SK-N-SH (cell line): ENCODE measurements at regions not wholly inside any gene's neighbourhood (a gene's known extent, or its start where the extent isn't known, plus 50 kb on each side); places are given as distances from the start of the nearest gene placed in this dataset.

Source experiments
- CTCF ChIA-PET: fragments of 300-600, 350-600 bp; formaldehyde crosslinking; extraction: SDS; loops from one replicate; lab custom pipeline; 2021; lab: Yijun Ruan, JAX
- POLR2A ChIA-PET: fragments of 350-600 bp; sonication (Branson Sonifier 250); formaldehyde crosslinking; extraction: SDS; loops from one replicate; lab custom pipeline; 2020; ENCODE audit warnings: antibody characterized with exemption, inconsistent platforms; lab: Yijun Ruan, JAX
- DNase-seq: peaks from one replicate; pipeline ENCODE4 v3.0.0; 2012
- H2AFZ ChIP-seq: fragments of 200-600 bp; sonication (generic); 2 replicates; pipeline ENCODE4 v1.8.1; 2016; ENCODE audit warnings: antibody characterized with exemption, mild to moderate bottlenecking, low read depth
- H3F3A ChIP-seq: fragments of 200-600 bp; sonication (generic); replicated peaks from 2 replicates; pipeline ENCODE3; 2016; ENCODE audit warnings: antibody characterized with exemption, mild to moderate bottlenecking; ENCODE audit not compliant: insufficient read depth
- H3K27ac ChIP-seq, 2 experiments: fragments of 200-500 bp in 1 of 2; fragments of 200-600 bp in 1 of 2; sonication (Bioruptor generic) in 1 of 2; sonication (generic), shearing (Covaris generic) in 1 of 2; 2 replicates each; pipeline versions ENCODE4 v1.5.1 to v1.6.1; 2014 to 2016; ENCODE audit warnings: low read depth in 2 of 2, inconsistent platforms in 1 of 2, low read length in 1 of 2, mild to moderate bottlenecking in 1 of 2, mixed read lengths in 1 of 2
- H3K27me3 ChIP-seq: fragments of 200-600 bp; sonication (generic), shearing (Covaris generic); 2 replicates; pipeline ENCODE4 v1.6.1; 2016; ENCODE audit warnings: mixed run types; ENCODE audit not compliant: insufficient read depth
- H3K36me3 ChIP-seq, 2 experiments: fragments of 200-500 bp in 1 of 2; fragments of 200-600 bp in 1 of 2; sonication (Bioruptor generic) in 1 of 2; sonication (generic) in 1 of 2; replicated peaks in 1 of 2; 2 replicates each; pipeline versions ENCODE3 to v1.5.1; 2014 to 2016; ENCODE audit warnings: low read length in 1 of 2, mild to moderate bottlenecking in 1 of 2; ENCODE audit not compliant: insufficient read depth in 2 of 2, control insufficient read depth in 1 of 2
- H3K4me1 ChIP-seq, 2 experiments: fragments of 200-500 bp in 1 of 2; fragments of 200-600 bp in 1 of 2; sonication (Bioruptor generic) in 1 of 2; sonication (generic), shearing (Covaris generic) in 1 of 2; 2 replicates each; pipeline versions ENCODE4 v1.5.1 to v1.6.1; 2014 to 2016; ENCODE audit warnings: low read depth in 1 of 2, low read length in 1 of 2, mixed run types in 1 of 2; ENCODE audit not compliant: insufficient read depth in 2 of 2, control insufficient read depth in 1 of 2
- H3K4me2 ChIP-seq: fragments of 200-600 bp; sonication (generic), shearing (Covaris generic); 2 replicates; pipeline ENCODE4 v1.6.1; 2017; ENCODE audit warnings: mixed run types
- H3K4me3 ChIP-seq, 2 experiments: fragments of 200-500 bp in 1 of 2; fragments of 200-600 bp in 1 of 2; sonication (Bioruptor generic) in 1 of 2; sonication (generic), shearing (Covaris generic) in 1 of 2; 2 replicates each; pipeline versions ENCODE4 v1.5.1 to v1.8.1; 2014 to 2016; ENCODE audit warnings: low read depth in 2 of 2, inconsistent platforms in 1 of 2, low read length in 1 of 2, mild to moderate bottlenecking in 1 of 2, mixed read lengths in 1 of 2, moderate library complexity in 1 of 2
- H3K79me2 ChIP-seq: fragments of 200-600 bp; sonication (generic); 2 replicates; pipeline ENCODE4 v1.8.1; 2017; ENCODE audit warnings: mild to moderate bottlenecking; ENCODE audit not compliant: insufficient read depth
- H3K9ac ChIP-seq: fragments of 200-600 bp; sonication (generic); 2 replicates; pipeline ENCODE4 v1.6.1; 2017; ENCODE audit warnings: mixed run types
- H3K9me2 ChIP-seq: fragments of 200-600 bp; sonication (generic); 2 replicates; pipeline ENCODE4 v1.6.1; 2017; ENCODE audit warnings: mixed run types
- H3K9me3 ChIP-seq: fragments of 200-600 bp; sonication (generic); 2 replicates; pipeline ENCODE4 v1.6.1; 2017; ENCODE audit warnings: mixed run types, mild to moderate bottlenecking, moderate library complexity
- H4K20me1 ChIP-seq: fragments of 200-600 bp; sonication (generic); 2 replicates; pipeline ENCODE4 v1.6.1; 2017; ENCODE audit warnings: mild to moderate bottlenecking, mixed run types; ENCODE audit not compliant: insufficient read depth
- CHD2 ChIP-seq: fragments of 150-350 bp; IDR thresholded peaks from 2 replicates; pipeline ENCODE4 v1.6.1; 2018; ENCODE audit warnings: low read length; ENCODE audit not compliant: partially characterized antibody
- EZH2phosphoT487 ChIP-seq: fragments of 200-600 bp; sonication (generic); IDR thresholded peaks from 2 replicates; pipeline ENCODE4 v1.6.1; 2017; ENCODE audit warnings: low read depth, mixed run types, mild to moderate bottlenecking, antibody characterized with exemption, moderate library complexity, borderline replicate concordance
- FOSL2 ChIP-seq: IDR thresholded peaks from 2 replicates; pipeline ENCODE4 v1.4.0; 2012; ENCODE audit warnings: low read depth, mild to moderate bottlenecking, moderate library complexity, borderline replicate concordance
- FOXM1 ChIP-seq: IDR thresholded peaks from 2 replicates; pipeline ENCODE4 v1.4.0; 2012; ENCODE audit warnings: low read depth, mild to moderate bottlenecking
- MXI1 ChIP-seq: IDR thresholded peaks from 2 replicates; pipeline ENCODE4 v1.6.1; 2012; ENCODE audit warnings: mild to moderate bottlenecking, low read depth, low read length, improper control_type of control experiment
- NFIC ChIP-seq: IDR thresholded peaks from 2 replicates; pipeline ENCODE4 v1.4.0; 2012; ENCODE audit warnings: borderline replicate concordance
- NRF1 ChIP-seq: IDR thresholded peaks from 2 replicates; pipeline ENCODE4 v1.6.1; 2012; ENCODE audit warnings: low read depth, mild to moderate bottlenecking, low read length
- RCOR1 ChIP-seq: fragments of 150-350 bp; IDR thresholded peaks from 2 replicates; pipeline ENCODE4 v1.6.1; 2017; ENCODE audit warnings: antibody characterized with exemption, low read length
- RXRA ChIP-seq: IDR thresholded peaks from 2 replicates; pipeline ENCODE4 v1.4.0; 2012; ENCODE audit warnings: low read depth, mild to moderate bottlenecking, borderline replicate concordance
- SMC3 ChIP-seq: IDR thresholded peaks from 2 replicates; pipeline ENCODE4 v1.6.1; 2012; ENCODE audit warnings: low read depth, low read length, improper control_type of control experiment
- TAF1 ChIP-seq: IDR thresholded peaks from 2 replicates; pipeline ENCODE4 v1.6.1; 2012; ENCODE audit warnings: low read depth, mild to moderate bottlenecking, low read length, moderate library complexity, borderline replicate concordance
- TEAD4 ChIP-seq: IDR thresholded peaks from 2 replicates; pipeline ENCODE4 v1.4.0; 2012; ENCODE audit warnings: mild to moderate bottlenecking, borderline replicate concordance; ENCODE audit not compliant: insufficient read depth
- YY1 ChIP-seq: IDR thresholded peaks from 2 replicates; pipeline ENCODE4 v1.4.0; 2012; ENCODE audit warnings: low read depth, mild to moderate bottlenecking
- WGBS: methylation state at CpG from one replicate; pipeline ENCODE4 v1.1.6; 2017; ENCODE audit warnings: low lambda C conversion rate; 5-methylcytosine and 5-hydroxymethylcytosine counted together
- TF ChIP-seq, protein P1 (sequence below): IDR thresholded peaks from 2 replicates; pipeline ENCODE4 v1.4.0; 2012; ENCODE audit warnings: low read depth, borderline replicate concordance
- TF ChIP-seq, protein P2 (sequence below): IDR thresholded peaks from 2 replicates; pipeline ENCODE4 v1.6.1; 2012; ENCODE audit warnings: mild to moderate bottlenecking, low read depth, low read length, moderate library complexity
- TF ChIP-seq, protein P3 (sequence below): IDR thresholded peaks from 2 replicates; pipeline ENCODE4 v1.4.0; 2012; ENCODE audit warnings: low read depth, borderline replicate concordance
- TF ChIP-seq, protein P4 (sequence below): fragments of 150-350 bp; IDR thresholded peaks from 2 replicates; pipeline ENCODE4 v1.6.1; 2016; ENCODE audit warnings: mild to moderate bottlenecking, low read depth, low read length

DNA sequence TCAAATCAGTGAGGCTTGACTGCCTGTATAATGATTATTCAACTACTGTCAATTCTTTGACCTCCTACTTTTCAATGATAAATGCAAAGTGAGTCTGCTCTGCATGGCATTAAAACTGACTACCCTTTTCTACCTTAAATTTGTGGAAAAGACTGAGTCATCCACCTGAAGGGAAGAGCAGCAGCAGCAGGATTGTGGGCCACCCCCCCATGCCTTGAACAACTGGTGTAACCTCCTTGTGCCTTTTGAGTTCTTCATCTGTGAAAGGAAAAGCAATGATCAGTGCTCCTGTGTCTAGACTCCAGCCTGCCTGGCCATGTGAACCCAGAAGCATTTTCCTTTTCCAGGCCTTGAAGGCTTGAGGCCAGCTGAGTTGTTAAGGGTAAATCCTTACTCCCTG is 102.9 kb downstream of the OSR1 start (continued):
- no peak for TF ChIP-seq CHD2

DNA sequence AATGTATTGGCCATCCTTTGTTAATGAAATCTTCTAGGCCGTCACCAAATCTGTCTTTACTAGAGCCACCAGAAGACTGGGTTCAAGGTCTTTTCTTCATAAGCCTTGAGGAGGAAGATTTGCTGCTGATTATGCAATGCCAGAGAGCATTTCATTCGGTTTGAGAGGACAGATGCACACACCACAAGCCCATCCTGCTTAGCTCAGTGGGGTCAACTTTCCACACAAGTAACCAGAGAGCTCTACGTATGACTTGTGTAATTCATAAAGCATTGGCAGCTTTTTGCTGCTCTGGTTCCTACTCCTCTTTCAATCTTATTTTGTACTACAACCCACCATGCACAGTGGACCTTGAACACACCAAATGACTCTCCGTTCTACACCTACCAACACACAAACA is 106.9 kb downstream of the OSR1 start:
- no peaks in the 10 kb centered on the region for H3K9me2 ChIP-seq
- DNase-seq: no peak
- H2AFZ ChIP-seq: no peak overlapping the region
- H3K4me2 ChIP-seq: no peak overlapping the region
- TF ChIP-seq, protein P1, sequence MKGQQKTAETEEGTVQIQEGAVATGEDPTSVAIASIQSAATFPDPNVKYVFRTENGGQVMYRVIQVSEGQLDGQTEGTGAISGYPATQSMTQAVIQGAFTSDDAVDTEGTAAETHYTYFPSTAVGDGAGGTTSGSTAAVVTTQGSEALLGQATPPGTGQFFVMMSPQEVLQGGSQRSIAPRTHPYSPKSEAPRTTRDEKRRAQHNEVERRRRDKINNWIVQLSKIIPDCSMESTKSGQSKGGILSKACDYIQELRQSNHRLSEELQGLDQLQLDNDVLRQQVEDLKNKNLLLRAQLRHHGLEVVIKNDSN: no peak
- no peak for TF ChIP-seq TAF1
- no peak for TF ChIP-seq SMC3
- TF ChIP-seq TEAD4: no peak
- 77% methylated on average over 4 of the region's 4 CpGs for WGBS
- H3K4me3 ChIP-seq: no peak overlapping the region
- H3K79me2 ChIP-seq: no peaks in the 10 kb centered on the region
- no peaks in the 10 kb centered on the region for H3K36me3 ChIP-seq
- H3F3A ChIP-seq: peaks cover under 1% of the 10 kb centered on the region
- no peak overlapping the region for H3K9ac ChIP-seq
- no peaks in the 10 kb centered on the region for H3K27me3 ChIP-seq
- H3K4me1 ChIP-seq: peaks cover 2 to 4% of the 10 kb centered on the region in 2 experiments; a peak in 1 of 4 replicates
- no peaks in the 10 kb centered on the region for H3K9me3 ChIP-seq
- H4K20me1 ChIP-seq: no peaks in the 10 kb centered on the region
- CTCF ChIA-PET: interaction anchor here (1.7 kb wide), 1 partner anchor 16 kb away, joined by 4 read pairs; no protein-coding TSS in a partner anchor
- POLR2A ChIA-PET: no interaction called here
- H3K27ac ChIP-seq: no peak overlapping the region

DNA sequence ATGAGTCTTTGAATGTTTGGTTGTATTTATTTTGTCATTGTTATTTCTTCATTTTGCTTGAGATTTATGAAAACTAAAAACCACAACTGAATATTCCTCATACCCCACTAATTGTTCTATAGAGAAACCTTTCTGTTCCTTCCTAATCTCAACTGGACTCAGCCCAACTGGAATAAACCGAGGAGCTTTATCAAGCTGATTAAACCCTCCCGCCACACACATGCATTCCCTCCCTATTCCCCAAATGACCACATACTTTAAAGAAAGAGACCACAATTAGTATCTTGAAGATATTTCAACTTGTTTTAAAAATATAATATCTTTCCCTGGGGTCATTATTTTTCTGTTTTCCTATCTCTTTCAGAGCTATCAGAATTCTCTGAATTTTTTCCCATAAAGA is 107.5 kb downstream of the OSR1 start:
- peaks cover 0 to 4% of the 10 kb centered on the region in 2 experiments; a peak in 1 of 4 replicates for H3K4me1 ChIP-seq
- H2AFZ ChIP-seq: no peak overlapping the region
- H4K20me1 ChIP-seq: no peaks in the 10 kb centered on the region
- H3K4me3 ChIP-seq: no peak overlapping the region
- H3K4me2 ChIP-seq: no peak overlapping the region
- 72% methylated on average over 2 of the region's 2 CpGs for WGBS
- no peak for DNase-seq
- H3K9me3 ChIP-seq: no peaks in the 10 kb centered on the region
- ChIA-PET CTCF (interaction anchor here (1.7 kb wide), 1 partner anchor 16 kb away, joined by 4 read pairs; no protein-coding TSS in a partner anchor), POLR2A (no interaction called here)
- no peaks in the 10 kb centered on the region for H3K9me2 ChIP-seq
- H3F3A ChIP-seq: no peaks in the 10 kb centered on the region
- H3K36me3 ChIP-seq: no peaks in the 10 kb centered on the region
- no peak overlapping the region for H3K9ac ChIP-seq
- no peaks in the 10 kb centered on the region for H3K27me3 ChIP-seq
- no peaks in the 10 kb centered on the region for H3K79me2 ChIP-seq
- no peak overlapping the region for H3K27ac ChIP-seq
- TF ChIP-seq YY1 (no peak), EZH2phosphoT487 (no peak), TAF1 (no peak), NRF1 (no peak), FOSL2 (no peak), TEAD4 (no peak), RCOR1 (no peak), CHD2 (no peak), MXI1 (no peak), FOXM1 (no peak), NFIC (no peak), RXRA (no peak)
- TF ChIP-seq, protein P2, sequence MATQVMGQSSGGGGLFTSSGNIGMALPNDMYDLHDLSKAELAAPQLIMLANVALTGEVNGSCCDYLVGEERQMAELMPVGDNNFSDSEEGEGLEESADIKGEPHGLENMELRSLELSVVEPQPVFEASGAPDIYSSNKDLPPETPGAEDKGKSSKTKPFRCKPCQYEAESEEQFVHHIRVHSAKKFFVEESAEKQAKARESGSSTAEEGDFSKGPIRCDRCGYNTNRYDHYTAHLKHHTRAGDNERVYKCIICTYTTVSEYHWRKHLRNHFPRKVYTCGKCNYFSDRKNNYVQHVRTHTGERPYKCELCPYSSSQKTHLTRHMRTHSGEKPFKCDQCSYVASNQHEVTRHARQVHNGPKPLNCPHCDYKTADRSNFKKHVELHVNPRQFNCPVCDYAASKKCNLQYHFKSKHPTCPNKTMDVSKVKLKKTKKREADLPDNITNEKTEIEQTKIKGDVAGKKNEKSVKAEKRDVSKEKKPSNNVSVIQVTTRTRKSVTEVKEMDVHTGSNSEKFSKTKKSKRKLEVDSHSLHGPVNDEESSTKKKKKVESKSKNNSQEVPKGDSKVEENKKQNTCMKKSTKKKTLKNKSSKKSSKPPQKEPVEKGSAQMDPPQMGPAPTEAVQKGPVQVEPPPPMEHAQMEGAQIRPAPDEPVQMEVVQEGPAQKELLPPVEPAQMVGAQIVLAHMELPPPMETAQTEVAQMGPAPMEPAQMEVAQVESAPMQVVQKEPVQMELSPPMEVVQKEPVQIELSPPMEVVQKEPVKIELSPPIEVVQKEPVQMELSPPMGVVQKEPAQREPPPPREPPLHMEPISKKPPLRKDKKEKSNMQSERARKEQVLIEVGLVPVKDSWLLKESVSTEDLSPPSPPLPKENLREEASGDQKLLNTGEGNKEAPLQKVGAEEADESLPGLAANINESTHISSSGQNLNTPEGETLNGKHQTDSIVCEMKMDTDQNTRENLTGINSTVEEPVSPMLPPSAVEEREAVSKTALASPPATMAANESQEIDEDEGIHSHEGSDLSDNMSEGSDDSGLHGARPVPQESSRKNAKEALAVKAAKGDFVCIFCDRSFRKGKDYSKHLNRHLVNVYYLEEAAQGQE: no peak
- TF ChIP-seq, protein P3, sequence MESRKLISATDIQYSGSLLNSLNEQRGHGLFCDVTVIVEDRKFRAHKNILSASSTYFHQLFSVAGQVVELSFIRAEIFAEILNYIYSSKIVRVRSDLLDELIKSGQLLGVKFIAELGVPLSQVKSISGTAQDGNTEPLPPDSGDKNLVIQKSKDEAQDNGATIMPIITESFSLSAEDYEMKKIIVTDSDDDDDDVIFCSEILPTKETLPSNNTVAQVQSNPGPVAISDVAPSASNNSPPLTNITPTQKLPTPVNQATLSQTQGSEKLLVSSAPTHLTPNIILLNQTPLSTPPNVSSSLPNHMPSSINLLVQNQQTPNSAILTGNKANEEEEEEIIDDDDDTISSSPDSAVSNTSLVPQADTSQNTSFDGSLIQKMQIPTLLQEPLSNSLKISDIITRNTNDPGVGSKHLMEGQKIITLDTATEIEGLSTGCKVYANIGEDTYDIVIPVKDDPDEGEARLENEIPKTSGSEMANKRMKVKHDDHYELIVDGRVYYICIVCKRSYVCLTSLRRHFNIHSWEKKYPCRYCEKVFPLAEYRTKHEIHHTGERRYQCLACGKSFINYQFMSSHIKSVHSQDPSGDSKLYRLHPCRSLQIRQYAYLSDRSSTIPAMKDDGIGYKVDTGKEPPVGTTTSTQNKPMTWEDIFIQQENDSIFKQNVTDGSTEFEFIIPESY: no peak
- TF ChIP-seq, protein P4, sequence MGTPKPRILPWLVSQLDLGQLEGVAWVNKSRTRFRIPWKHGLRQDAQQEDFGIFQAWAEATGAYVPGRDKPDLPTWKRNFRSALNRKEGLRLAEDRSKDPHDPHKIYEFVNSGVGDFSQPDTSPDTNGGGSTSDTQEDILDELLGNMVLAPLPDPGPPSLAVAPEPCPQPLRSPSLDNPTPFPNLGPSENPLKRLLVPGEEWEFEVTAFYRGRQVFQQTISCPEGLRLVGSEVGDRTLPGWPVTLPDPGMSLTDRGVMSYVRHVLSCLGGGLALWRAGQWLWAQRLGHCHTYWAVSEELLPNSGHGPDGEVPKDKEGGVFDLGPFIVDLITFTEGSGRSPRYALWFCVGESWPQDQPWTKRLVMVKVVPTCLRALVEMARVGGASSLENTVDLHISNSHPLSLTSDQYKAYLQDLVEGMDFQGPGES: no peak
